HEK293 (cell line): ENCODE measurements at regions not wholly inside any gene's neighbourhood (a gene's known extent, or its start where the extent isn't known, plus 50 kb on each side); places are given as distances from the start of the nearest gene placed in this dataset.

Source experiments
- CTCF ChIA-PET: fragments of 350-600 bp; formaldehyde crosslinking; extraction: SDS; loops from one replicate; lab custom pipeline; 2021; ENCODE audit warnings: antibody characterized with exemption; lab: Yijun Ruan, JAX
- POLR2A ChIA-PET: fragments of 300-600 bp; formaldehyde crosslinking; extraction: SDS; loops from one replicate; lab custom pipeline; 2020; ENCODE audit warnings: antibody characterized with exemption, inconsistent platforms; lab: Yijun Ruan, JAX
- H3K27ac ChIP-seq: fragments of 200-500 bp; sonication (Bioruptor generic); 2 replicates; pipeline ENCODE4 v1.5.1; 2014; ENCODE audit warnings: low read depth, low read length, control low read depth, inconsistent platforms; ENCODE audit errors: extremely low read depth
- H3K36me3 ChIP-seq, 2 experiments: fragments of 200-500 bp in 1 of 2; sonication (Bioruptor generic) in 1 of 2; 1 replicate in 1 of 2; 2 replicates in 1 of 2; pipeline ENCODE4 v1.5.1; 2014 to 2017; ENCODE audit warnings: inconsistent platforms in 2 of 2, low read length in 2 of 2; ENCODE audit not compliant: control insufficient read depth in 2 of 2, insufficient read depth in 1 of 2
- H3K4me1 ChIP-seq: fragments of 200-500 bp; sonication (Bioruptor generic); 2 replicates; pipeline ENCODE4 v1.5.1; 2014; ENCODE audit warnings: mild to moderate bottlenecking, low read length, inconsistent platforms; ENCODE audit not compliant: control insufficient read depth, insufficient read depth
- H3K4me3 ChIP-seq: 2 replicates; pipeline ENCODE4 v1.5.1; 2011; ENCODE audit warnings: low read depth, mild to moderate bottlenecking, control low read depth, low read length, moderate library complexity
- H3K9me3 ChIP-seq: fragments of 200-500 bp; sonication (Bioruptor generic); 2 replicates; pipeline ENCODE4 v1.5.1; 2014; ENCODE audit warnings: low read depth, low read length, inconsistent platforms; ENCODE audit not compliant: control insufficient read depth, insufficient read depth
- BCL11B ChIP-seq: fragments of 450-650 bp; formaldehyde crosslinking; IDR thresholded peaks from 2 replicates; pipeline ENCODE4 v1.5.1; 2016; ENCODE audit warnings: low read depth, missing biosample characterization, missing genetic modification characterization
- EGR2 ChIP-seq: fragments of 450-650 bp; formaldehyde crosslinking; IDR thresholded peaks from 2 replicates; pipeline ENCODE4 v1.5.1; 2016; ENCODE audit warnings: low read depth, missing biosample characterization, missing genetic modification characterization
- GLIS1 ChIP-seq: fragments of 450-650 bp; formaldehyde crosslinking; IDR thresholded peaks from 2 replicates; pipeline ENCODE4 v1.5.1; 2016; ENCODE audit warnings: missing biosample characterization, missing genetic modification characterization
- KLF10 ChIP-seq: fragments of 450-650 bp; IDR thresholded peaks from 2 replicates; pipeline ENCODE4 v1.5.1; 2018; ENCODE audit warnings: missing biosample characterization, mild to moderate bottlenecking, missing genetic modification characterization
- KLF9 ChIP-seq: fragments of 450-650 bp; formaldehyde crosslinking; IDR thresholded peaks from 2 replicates; pipeline ENCODE4 v1.5.1; 2016; ENCODE audit warnings: missing biosample characterization, missing genetic modification characterization, low read depth
- PRDM6 ChIP-seq: fragments of 450-650 bp; formaldehyde crosslinking; IDR thresholded peaks from 2 replicates; pipeline ENCODE4 v1.5.1; 2017; ENCODE audit warnings: missing biosample characterization, missing genetic modification characterization
- TCF7L2 ChIP-seq: IDR thresholded peaks from 2 replicates; pipeline ENCODE4 v1.6.1; 2011; ENCODE audit warnings: low read depth, mild to moderate bottlenecking, inconsistent platforms, low read length, moderate library complexity, borderline replicate concordance
- ZBTB26 ChIP-seq: fragments of 450-650 bp; formaldehyde crosslinking; optimal IDR thresholded peaks from 2 replicates; pipeline ENCODE3; 2016; ENCODE audit warnings: missing biosample characterization, mild to moderate bottlenecking, missing genetic modification characterization
- ZIC2 ChIP-seq: fragments of 450-650 bp; formaldehyde crosslinking; IDR thresholded peaks from 2 replicates; pipeline ENCODE4 v1.5.1; 2016; ENCODE audit warnings: missing biosample characterization, missing genetic modification characterization
- ZNF132 ChIP-seq: fragments of 450-650 bp; formaldehyde crosslinking; IDR thresholded peaks from 2 replicates; pipeline ENCODE4 v1.5.1; 2017; ENCODE audit warnings: missing biosample characterization, missing genetic modification characterization, borderline replicate concordance
- ZNF169 ChIP-seq: fragments of 450-650 bp; formaldehyde crosslinking; IDR thresholded peaks from 2 replicates; pipeline ENCODE4 v1.5.1; 2016; ENCODE audit warnings: missing biosample characterization, missing genetic modification characterization
- ZNF174 ChIP-seq: fragments of 450-650 bp; formaldehyde crosslinking; IDR thresholded peaks from 2 replicates; pipeline ENCODE4 v1.5.0; 2017; ENCODE audit warnings: missing biosample characterization, mild to moderate bottlenecking, missing genetic modification characterization
- ZNF214 ChIP-seq: fragments of 450-650 bp; formaldehyde crosslinking; IDR thresholded peaks from 2 replicates; pipeline ENCODE4 v1.5.1; 2017; ENCODE audit warnings: missing biosample characterization, mild to moderate bottlenecking, missing genetic modification characterization, borderline replicate concordance
- ZNF221 ChIP-seq: fragments of 450-650 bp; formaldehyde crosslinking; IDR thresholded peaks from 2 replicates; pipeline ENCODE4 v1.5.1; 2017; ENCODE audit warnings: missing biosample characterization, missing genetic modification characterization, borderline replicate concordance
- ZNF341 ChIP-seq: fragments of 450-650 bp; formaldehyde crosslinking; IDR thresholded peaks from 2 replicates; pipeline ENCODE4; 2016; ENCODE audit warnings: low read depth, missing biosample characterization, missing genetic modification characterization
- ZNF354C ChIP-seq: fragments of 450-650 bp; formaldehyde crosslinking; IDR thresholded peaks from 2 replicates; pipeline ENCODE4 v1.5.1; 2016; ENCODE audit warnings: missing biosample characterization, missing genetic modification characterization, low read depth, borderline replicate concordance
- ZNF423 ChIP-seq: fragments of 450-650 bp; formaldehyde crosslinking; IDR thresholded peaks from 2 replicates; pipeline ENCODE4 v1.5.1; 2016; ENCODE audit warnings: missing biosample characterization, missing genetic modification characterization
- ZNF449 ChIP-seq: fragments of 450-650 bp; formaldehyde crosslinking; IDR thresholded peaks from 2 replicates; pipeline ENCODE4 v1.5.1; 2017; ENCODE audit warnings: missing biosample characterization, mild to moderate bottlenecking, missing genetic modification characterization, moderate library complexity
- ZNF544 ChIP-seq: fragments of 450-650 bp; formaldehyde crosslinking; IDR thresholded peaks from 2 replicates; pipeline ENCODE4 v1.5.0; 2017; ENCODE audit warnings: missing biosample characterization, missing genetic modification characterization
- ZNF558 ChIP-seq: fragments of 450-650 bp; formaldehyde crosslinking; IDR thresholded peaks from 2 replicates; pipeline ENCODE4 v1.5.1; 2016; ENCODE audit warnings: missing biosample characterization, missing genetic modification characterization
- ZNF670 ChIP-seq: fragments of 450-650 bp; formaldehyde crosslinking; IDR thresholded peaks from 2 replicates; pipeline ENCODE4 v1.5.1; 2016; ENCODE audit warnings: missing biosample characterization, missing genetic modification characterization, low read depth
- ZNF76 ChIP-seq: fragments of 450-650 bp; formaldehyde crosslinking; IDR thresholded peaks from 2 replicates; pipeline ENCODE4; 2016; ENCODE audit warnings: low read depth, missing biosample characterization, missing genetic modification characterization, borderline replicate concordance
- ZNF830 ChIP-seq: fragments of 450-650 bp; IDR thresholded peaks from 2 replicates; pipeline ENCODE4 v1.5.0; 2018; ENCODE audit warnings: missing biosample characterization, missing genetic modification characterization, low read depth, mild to moderate bottlenecking, moderate library complexity
- ZSCAN23 ChIP-seq: fragments of 450-650 bp; formaldehyde crosslinking; IDR thresholded peaks from 2 replicates; pipeline ENCODE4 v1.5.1; 2016; ENCODE audit warnings: missing biosample characterization, missing genetic modification characterization
- TF ChIP-seq, protein P1 (sequence below): fragments of 450-650 bp; formaldehyde crosslinking; IDR thresholded peaks from 2 replicates; pipeline ENCODE4 v1.5.1; 2017; ENCODE audit warnings: missing biosample characterization, missing genetic modification characterization
- TF ChIP-seq, protein P2 (sequence below): fragments of 450-650 bp; formaldehyde crosslinking; IDR thresholded peaks from 2 replicates; pipeline ENCODE4 v1.5.1; 2016; ENCODE audit warnings: missing biosample characterization, missing genetic modification characterization

GRCh38 chr3:137071104-137071503, 113.3 kb downstream of the IL20RB start:
- H3K4me1 ChIP-seq, result no peaks in the 10 kb centered on the region
- TF ChIP-seq BCL11B (tag by site-specific recombination), result no peak
- TF ChIP-seq ZNF449 (tag by site-specific recombination), result no peak
- POLR2A ChIA-PET, result no interaction called here
- CTCF ChIA-PET, result no interaction called here
- no peak overlapping the region for H3K4me3 ChIP-seq
- no peak overlapping the region for H3K27ac ChIP-seq
- H3K36me3 ChIP-seq, result no peaks in the 10 kb centered on the region
- H3K9me3 ChIP-seq, result no peaks in the 10 kb centered on the region

DNA sequence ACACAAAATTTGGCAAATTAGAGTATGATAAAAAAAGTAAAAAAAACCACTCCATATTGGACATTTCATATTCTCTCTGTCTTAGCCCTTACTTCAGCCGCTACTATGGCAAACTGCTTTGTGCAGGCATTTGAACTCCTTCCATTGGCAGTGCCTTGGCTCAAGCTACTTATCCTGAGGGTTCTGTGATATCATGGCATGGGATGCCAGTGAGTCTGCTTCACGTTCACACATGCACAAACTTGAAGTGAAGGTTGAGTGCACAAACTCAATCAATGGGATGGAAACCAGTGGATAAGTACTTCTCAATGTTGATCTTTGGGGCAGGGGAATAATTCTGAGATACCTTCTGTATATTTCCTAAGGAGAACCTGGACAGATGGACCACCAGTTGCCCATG, 117.2 kb downstream of the IL20RB start:
- Histone ChIP-seq H3K36me3 (no peaks in the 10 kb centered on the region), H3K4me3 (no peak overlapping the region), H3K27ac (no peak overlapping the region), H3K9me3 (no peaks in the 10 kb centered on the region), H3K4me1 (no peaks in the 10 kb centered on the region)
- CTCF ChIA-PET, result no interaction called here
- no peak for TF ChIP-seq KLF9 (tag by site-specific recombination)
- no peak for TF ChIP-seq ZSCAN23
- TF ChIP-seq KLF10 (tag by site-specific recombination), result no peak
- no peak for TF ChIP-seq ZNF423 (tag by site-specific recombination)
- TF ChIP-seq ZNF214 (tag by site-specific recombination), result no peak
- no peak for TF ChIP-seq ZNF354C (tag by site-specific recombination)
- TF ChIP-seq ZNF544, result no peak
- no peak for TF ChIP-seq ZBTB26 (tag by site-specific recombination)
- TF ChIP-seq ZNF76 (tag by site-specific recombination), result no peak
- TF ChIP-seq GLIS1 (tag by site-specific recombination), result no peak
- no peak for TF ChIP-seq ZNF830 (tag by site-specific recombination)
- TF ChIP-seq ZIC2 (tag by site-specific recombination), result no peak
- TF ChIP-seq, protein P1, sequence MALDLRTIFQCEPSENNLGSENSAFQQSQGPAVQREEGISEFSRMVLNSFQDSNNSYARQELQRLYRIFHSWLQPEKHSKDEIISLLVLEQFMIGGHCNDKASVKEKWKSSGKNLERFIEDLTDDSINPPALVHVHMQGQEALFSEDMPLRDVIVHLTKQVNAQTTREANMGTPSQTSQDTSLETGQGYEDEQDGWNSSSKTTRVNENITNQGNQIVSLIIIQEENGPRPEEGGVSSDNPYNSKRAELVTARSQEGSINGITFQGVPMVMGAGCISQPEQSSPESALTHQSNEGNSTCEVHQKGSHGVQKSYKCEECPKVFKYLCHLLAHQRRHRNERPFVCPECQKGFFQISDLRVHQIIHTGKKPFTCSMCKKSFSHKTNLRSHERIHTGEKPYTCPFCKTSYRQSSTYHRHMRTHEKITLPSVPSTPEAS, result no peak
- TF ChIP-seq ZNF174 (tag by site-specific recombination), result no peak
- TF ChIP-seq ZNF558 (tag by site-specific recombination), result no peak
- TF ChIP-seq ZNF132, result no peak
- no peak for TF ChIP-seq ZNF341 (tag by site-specific recombination)
- POLR2A ChIA-PET, result no interaction called here

DNA sequence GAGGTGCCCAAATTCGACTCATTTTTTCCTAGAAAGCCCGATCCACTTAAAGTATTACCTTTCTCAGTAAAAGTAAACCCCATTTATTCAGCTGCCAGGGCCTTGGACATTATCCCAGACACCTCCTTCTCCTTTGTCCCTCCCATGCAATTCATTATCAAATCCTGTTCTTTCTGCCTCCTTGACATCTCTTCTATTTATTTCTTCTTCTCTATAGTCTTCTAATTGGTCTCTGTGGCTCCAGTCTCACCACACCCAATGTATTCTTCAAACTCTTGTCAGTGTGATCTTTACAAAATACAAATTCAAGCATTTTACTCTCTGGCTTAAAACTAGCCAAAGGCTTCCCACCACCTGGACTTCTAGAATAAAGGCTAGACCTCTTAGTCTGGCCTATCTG, 120.3 kb downstream of the IL20RB start:
- Histone ChIP-seq H3K27ac (no peak overlapping the region), H3K9me3 (no peaks in the 10 kb centered on the region), H3K4me3 (no peak overlapping the region), H3K36me3 (no peaks in the 10 kb centered on the region), H3K4me1 (no peaks in the 10 kb centered on the region)
- POLR2A ChIA-PET, result no interaction called here
- CTCF ChIA-PET, result interaction anchor here (0.6 kb wide), 1 partner anchor 487 kb away, joined by 3 read pairs; no protein-coding TSS in a partner anchor
- no peak for TF ChIP-seq EGR2 (tag by site-specific recombination)
- TF ChIP-seq ZNF221, result no peak
- TF ChIP-seq, protein P2, sequence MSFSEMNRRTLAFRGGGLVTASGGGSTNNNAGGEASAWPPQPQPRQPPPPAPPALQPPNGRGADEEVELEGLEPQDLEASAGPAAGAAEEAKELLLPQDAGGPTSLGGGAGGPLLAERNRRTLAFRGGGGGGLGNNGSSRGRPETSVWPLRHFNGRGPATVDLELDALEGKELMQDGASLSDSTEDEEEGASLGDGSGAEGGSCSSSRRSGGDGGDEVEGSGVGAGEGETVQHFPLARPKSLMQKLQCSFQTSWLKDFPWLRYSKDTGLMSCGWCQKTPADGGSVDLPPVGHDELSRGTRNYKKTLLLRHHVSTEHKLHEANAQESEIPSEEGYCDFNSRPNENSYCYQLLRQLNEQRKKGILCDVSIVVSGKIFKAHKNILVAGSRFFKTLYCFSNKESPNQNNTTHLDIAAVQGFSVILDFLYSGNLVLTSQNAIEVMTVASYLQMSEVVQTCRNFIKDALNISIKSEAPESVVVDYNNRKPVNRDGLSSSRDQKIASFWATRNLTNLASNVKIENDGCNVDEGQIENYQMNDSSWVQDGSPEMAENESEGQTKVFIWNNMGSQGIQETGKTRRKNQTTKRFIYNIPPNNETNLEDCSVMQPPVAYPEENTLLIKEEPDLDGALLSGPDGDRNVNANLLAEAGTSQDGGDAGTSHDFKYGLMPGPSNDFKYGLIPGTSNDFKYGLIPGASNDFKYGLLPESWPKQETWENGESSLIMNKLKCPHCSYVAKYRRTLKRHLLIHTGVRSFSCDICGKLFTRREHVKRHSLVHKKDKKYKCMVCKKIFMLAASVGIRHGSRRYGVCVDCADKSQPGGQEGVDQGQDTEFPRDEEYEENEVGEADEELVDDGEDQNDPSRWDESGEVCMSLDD (tag by site-specific recombination), result no peak
- TF ChIP-seq ZNF169 (tag by site-specific recombination), result no peak
- TF ChIP-seq PRDM6 (tag by site-specific recombination), result no peak
- TF ChIP-seq ZNF670 (tag by site-specific recombination), result no peak
- TF ChIP-seq TCF7L2, result no peak
